NB4 (cell line): ENCODE measurements at regions not wholly inside any gene's neighbourhood (a gene's known extent, or its start where the extent isn't known, plus 50 kb on each side); places are given as distances from the start of the nearest gene placed in this dataset.

ENCODE experiments used
- MYC ChIP-seq: IDR thresholded peaks from 2 replicates; pipeline ENCODE4 v1.6.1; 2011; ENCODE audit warnings: low read depth, low read length
- POLR2A ChIP-seq: IDR thresholded peaks from 2 replicates; pipeline ENCODE4 v1.6.1; 2011; ENCODE audit warnings: mild to moderate bottlenecking; ENCODE audit not compliant: insufficient read length; ENCODE audit errors: extremely low read depth
- TF ChIP-seq, protein P1 (sequence below): IDR thresholded peaks from one replicate; pipeline ENCODE4 v1.5.1; 2012; ENCODE audit warnings: low read depth, low read length
- TF ChIP-seq, protein P2 (sequence below): IDR thresholded peaks from 2 replicates; pipeline ENCODE4 v1.6.1; 2011; ENCODE audit warnings: low read depth, low read length

DNA sequence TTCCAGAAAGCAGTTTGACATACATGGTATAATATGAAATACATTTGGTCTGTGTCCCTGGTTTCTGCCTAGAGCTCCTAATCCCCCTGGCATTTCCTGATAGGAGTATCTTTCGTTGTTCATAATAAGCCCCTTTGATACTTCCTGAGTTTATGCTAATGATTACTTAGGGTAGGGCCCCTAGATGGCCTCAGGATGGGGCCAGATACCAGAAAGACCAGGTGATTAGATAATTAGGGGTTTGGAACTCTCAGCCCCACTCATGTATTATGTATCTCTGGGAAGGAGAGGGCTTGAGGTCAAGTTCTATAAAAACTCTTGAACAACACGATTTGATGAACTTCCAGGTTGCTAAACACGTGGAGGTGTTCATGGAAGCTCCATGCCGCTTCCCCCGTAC is 163.3 kb upstream of the ZNF608 start:
- TF ChIP-seq, protein P1, sequence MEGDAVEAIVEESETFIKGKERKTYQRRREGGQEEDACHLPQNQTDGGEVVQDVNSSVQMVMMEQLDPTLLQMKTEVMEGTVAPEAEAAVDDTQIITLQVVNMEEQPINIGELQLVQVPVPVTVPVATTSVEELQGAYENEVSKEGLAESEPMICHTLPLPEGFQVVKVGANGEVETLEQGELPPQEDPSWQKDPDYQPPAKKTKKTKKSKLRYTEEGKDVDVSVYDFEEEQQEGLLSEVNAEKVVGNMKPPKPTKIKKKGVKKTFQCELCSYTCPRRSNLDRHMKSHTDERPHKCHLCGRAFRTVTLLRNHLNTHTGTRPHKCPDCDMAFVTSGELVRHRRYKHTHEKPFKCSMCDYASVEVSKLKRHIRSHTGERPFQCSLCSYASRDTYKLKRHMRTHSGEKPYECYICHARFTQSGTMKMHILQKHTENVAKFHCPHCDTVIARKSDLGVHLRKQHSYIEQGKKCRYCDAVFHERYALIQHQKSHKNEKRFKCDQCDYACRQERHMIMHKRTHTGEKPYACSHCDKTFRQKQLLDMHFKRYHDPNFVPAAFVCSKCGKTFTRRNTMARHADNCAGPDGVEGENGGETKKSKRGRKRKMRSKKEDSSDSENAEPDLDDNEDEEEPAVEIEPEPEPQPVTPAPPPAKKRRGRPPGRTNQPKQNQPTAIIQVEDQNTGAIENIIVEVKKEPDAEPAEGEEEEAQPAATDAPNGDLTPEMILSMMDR: no peak
- TF ChIP-seq, protein P2, sequence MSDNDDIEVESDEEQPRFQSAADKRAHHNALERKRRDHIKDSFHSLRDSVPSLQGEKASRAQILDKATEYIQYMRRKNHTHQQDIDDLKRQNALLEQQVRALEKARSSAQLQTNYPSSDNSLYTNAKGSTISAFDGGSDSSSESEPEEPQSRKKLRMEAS: no peak
- TF ChIP-seq POLR2A (no peak), MYC (no peak)
